ENCODE measurements at regions not wholly inside any gene's neighbourhood (a gene's known extent, or its start where the extent isn't known, plus 50 kb on each side); places are given as distances from the start of the nearest gene placed in this dataset.
A peak's percentile ranks its signal among the peaks of the same experiment; 100 is the strongest.

- ATAC-seq (no peak), FAIRE-seq (peak; percentile 6), DNase-seq (ENCODE audit: extremely low read depth in 1 of 4, low spot score in 3 of 4) (no peak)
- Histone ChIP-seq H4K20me1 (replicated peaks; ENCODE audit: control insufficient read depth, insufficient read depth, low read length) (no peaks in the 10 kb centered on the region), H3K9me3 (replicated peaks; ENCODE audit: control insufficient read depth, insufficient read depth, low read depth, low read length) (no peaks in the 10 kb centered on the region), H3K79me2 (ENCODE audit: control insufficient read depth, insufficient read depth, low read length) (no peaks in the 10 kb centered on the region), H3K9me1 (ENCODE audit: control insufficient read depth, insufficient read depth, low read length) (no peaks in the 10 kb centered on the region), H3K4me2 (ENCODE audit: insufficient read depth, low read length) (no peak overlapping the region), H3K27ac (ENCODE audit: extremely low read depth, low read depth, low read length) (no peak overlapping the region), H3K27me3 (ENCODE audit: control insufficient read depth in 2 of 2, insufficient read depth in 2 of 2, low read length in 2 of 2) (no peaks in the 10 kb centered on the region), H3K4me1 (replicated peaks in 1 of 2; ENCODE audit: control insufficient read depth in 2 of 2, insufficient read depth in 2 of 2, low read length in 2 of 2) (no peaks in the 10 kb centered on the region), H3K9ac (ENCODE audit: insufficient read depth in 1 of 2, low read depth in 2 of 2, low read length in 2 of 2) (no peak overlapping the region), H3K36me3 (ENCODE audit: control insufficient read depth, insufficient read depth, low read length) (no peaks in the 10 kb centered on the region), H3K4me3 (no peak overlapping the region), H2AFZ (ENCODE audit: low read depth, low read length) (no peak overlapping the region)
- TF ChIP-seq PHB2 (IDR thresholded peaks at IDR 0.05; ENCODE audit: low read depth), result no peak
- TF ChIP-seq CCNT2 (IDR thresholded peaks at IDR 0.05; ENCODE audit: borderline replicate concordance, extremely low read depth, insufficient read length, low read depth, low read length), result no peak
- TF ChIP-seq RAD21 (CRISPR knock-in tag; conservative IDR thresholded peaks at IDR 0.05 in 1 of 2, IDR thresholded peaks at IDR 0.05 in 1 of 2), result peak; percentile 38 to 49; a peak in 3 of 4 replicates
- TF ChIP-seq MITF (IDR thresholded peaks at IDR 0.05), result no peak
- intact Hi-C loops (cut with micrococcal nuclease), result loop anchor here (5.0 kb wide), 1 partner anchor 802 kb away; no protein-coding TSS in a partner anchor
- WGBS (ENCODE audit: insufficient coverage, low coverage, missing lambda C conversion rate), result 0% methylated on average over 1 of the region's 1 CpG
- CTCF ChIA-PET (ENCODE audit: low intra/inter-chr PET ratio), result no interaction called here
- in situ Hi-C loops (cut with MboI), result no loop called here
- BruUV-seq (replicated peaks), result no TSS peak
- POLR2A ChIA-PET, result no interaction called here
These were observed 83.3 kb upstream of the KCNH8 start for GRCh38 chr3:19065027-19065426.

DNA sequence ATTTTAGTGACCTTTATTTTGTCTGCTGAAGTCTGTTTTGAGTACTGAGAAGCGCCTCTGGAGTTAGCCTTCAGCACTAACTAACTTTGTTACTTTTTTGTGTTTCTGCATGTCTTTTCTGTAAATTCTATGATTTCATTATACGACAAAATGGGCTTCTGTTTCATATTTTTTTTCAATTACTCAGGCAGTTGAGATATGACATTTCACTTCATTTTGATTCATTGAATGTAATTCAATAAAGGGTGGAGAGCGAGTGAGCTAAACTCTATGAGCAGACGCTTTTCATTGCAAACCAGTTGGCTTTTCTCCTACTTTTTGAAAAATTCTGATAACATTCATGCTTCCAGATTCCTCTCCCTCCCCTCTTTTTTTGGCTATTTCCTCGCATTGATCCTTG lies 84.4 kb upstream of the KCNH8 start:
- ChIA-PET CTCF (ENCODE audit: low intra/inter-chr PET ratio) (no interaction called here), POLR2A (interaction anchor here (0.6 kb wide), 1 partner anchor 443 kb away, joined by 3 read pairs; no protein-coding TSS in a partner anchor)
- Histone ChIP-seq H3K9me3 (replicated peaks; ENCODE audit: control insufficient read depth, insufficient read depth, low read depth, low read length) (no peaks in the 10 kb centered on the region), H3K4me1 (replicated peaks in 1 of 2; ENCODE audit: control insufficient read depth in 2 of 2, insufficient read depth in 2 of 2, low read length in 2 of 2) (no peaks in the 10 kb centered on the region), H3K4me2 (ENCODE audit: insufficient read depth, low read length) (no peak overlapping the region), H3K36me3 (ENCODE audit: control insufficient read depth, insufficient read depth, low read length) (no peaks in the 10 kb centered on the region), H4K20me1 (replicated peaks; ENCODE audit: control insufficient read depth, insufficient read depth, low read length) (no peaks in the 10 kb centered on the region), H3K79me2 (ENCODE audit: control insufficient read depth, insufficient read depth, low read length) (no peaks in the 10 kb centered on the region), H2AFZ (ENCODE audit: low read depth, low read length) (no peak overlapping the region), H3K27me3 (ENCODE audit: control insufficient read depth in 2 of 2, insufficient read depth in 2 of 2, low read length in 2 of 2) (no peaks in the 10 kb centered on the region), H3K4me3 (no peak overlapping the region), H3K27ac (ENCODE audit: extremely low read depth, low read depth, low read length) (no peak overlapping the region), H3K9me1 (ENCODE audit: control insufficient read depth, insufficient read depth, low read length) (no peaks in the 10 kb centered on the region), H3K9ac (ENCODE audit: insufficient read depth in 1 of 2, low read depth in 2 of 2, low read length in 2 of 2) (no peak overlapping the region)
- no peak for DNase-seq (ENCODE audit: extremely low read depth in 1 of 4, low spot score in 3 of 4)
- no peak for TF ChIP-seq AFF4 (CRISPR knock-in tag; IDR thresholded peaks at IDR 0.05)
- TF ChIP-seq PYGO2 (tag; IDR thresholded peaks at IDR 0.05), result no peak
- no TSS peak for BruUV-seq (replicated peaks)
- in situ Hi-C loops (cut with MboI), result no loop called here
- no peak for ATAC-seq
- FAIRE-seq, result no peak
- 2% methylated on average over 5 of the region's 5 CpGs for WGBS (ENCODE audit: insufficient coverage, low coverage, missing lambda C conversion rate)
- intact Hi-C loops (cut with micrococcal nuclease), result no loop called here

Measured in K562 (cell line).